ENCODE measurements at regions not wholly inside any gene's neighbourhood (a gene's known extent, or its start where the extent isn't known, plus 50 kb on each side); places are given as distances from the start of the nearest gene placed in this dataset.

GRCh38 chr14:58864751-58865513 lies 227.2 kb downstream of the DACT1 start:
- DNase-seq (ENCODE audit: insufficient read length, low spot score) (no peak), FAIRE-seq (no peak)
- no peak for TF ChIP-seq PAX5 (IDR thresholded peaks at IDR 0.05; ENCODE audit: insufficient read depth, low read length, severe bottlenecking)
- TF ChIP-seq POU2F2 (IDR thresholded peaks at IDR 0.05; ENCODE audit: low read depth, low read length) = no peak
- TF ChIP-seq SPI1 (IDR thresholded peaks at IDR 0.05; ENCODE audit: low read depth, low read length) = no peak
- TF ChIP-seq POLR2A (IDR thresholded peaks at IDR 0.05; ENCODE audit: low read depth, low read length) = no peak
- no peak for TF ChIP-seq TAF1 (IDR thresholded peaks at IDR 0.05; ENCODE audit: low read depth, low read length)
- TF ChIP-seq POLR2AphosphoS5 (IDR thresholded peaks at IDR 0.05; ENCODE audit: low read depth, low read length) = no peak

- DNase-seq (ENCODE audit: insufficient read length, low spot score) (no peak), FAIRE-seq (no peak)
- no peak for TF ChIP-seq PAX5 (IDR thresholded peaks at IDR 0.05; ENCODE audit: insufficient read depth, low read length, severe bottlenecking)
- no peak for TF ChIP-seq POLR2A (IDR thresholded peaks at IDR 0.05; ENCODE audit: low read depth, low read length)
- no peak for TF ChIP-seq POLR2AphosphoS5 (IDR thresholded peaks at IDR 0.05; ENCODE audit: low read depth, low read length)
- TF ChIP-seq POU2F2 (IDR thresholded peaks at IDR 0.05; ENCODE audit: low read depth, low read length) = no peak
- no peak for TF ChIP-seq TAF1 (IDR thresholded peaks at IDR 0.05; ENCODE audit: low read depth, low read length)
- no peak for TF ChIP-seq SPI1 (IDR thresholded peaks at IDR 0.05; ENCODE audit: low read depth, low read length)
These were observed 227.9 kb downstream of the DACT1 start for GRCh38 chr14:58865514-58866281.

GRCh38 chr14:58866391-58866790 lies 228.6 kb downstream of the DACT1 start:
- TF ChIP-seq POLR2AphosphoS5 (IDR thresholded peaks at IDR 0.05; ENCODE audit: low read depth, low read length) (no peak), PAX5 (IDR thresholded peaks at IDR 0.05; ENCODE audit: insufficient read depth, low read length, severe bottlenecking) (no peak), TAF1 (IDR thresholded peaks at IDR 0.05; ENCODE audit: low read depth, low read length) (no peak), POLR2A (IDR thresholded peaks at IDR 0.05; ENCODE audit: low read depth, low read length) (no peak), POU2F2 (IDR thresholded peaks at IDR 0.05; ENCODE audit: low read depth, low read length) (no peak), SPI1 (IDR thresholded peaks at IDR 0.05; ENCODE audit: low read depth, low read length) (no peak)
- no peak for DNase-seq (ENCODE audit: insufficient read length, low spot score)
- no peak for FAIRE-seq

- no peak for DNase-seq (ENCODE audit: insufficient read length, low spot score)
- TF ChIP-seq POU2F2 (IDR thresholded peaks at IDR 0.05; ENCODE audit: low read depth, low read length) (no peak), TAF1 (IDR thresholded peaks at IDR 0.05; ENCODE audit: low read depth, low read length) (no peak), PAX5 (IDR thresholded peaks at IDR 0.05; ENCODE audit: insufficient read depth, low read length, severe bottlenecking) (no peak), SPI1 (IDR thresholded peaks at IDR 0.05; ENCODE audit: low read depth, low read length) (no peak), POLR2AphosphoS5 (IDR thresholded peaks at IDR 0.05; ENCODE audit: low read depth, low read length) (no peak), POLR2A (IDR thresholded peaks at IDR 0.05; ENCODE audit: low read depth, low read length) (no peak)
- no peak for FAIRE-seq
These were observed 233.2 kb downstream of the DACT1 start for GRCh38 chr14:58870961-58871360.

- FAIRE-seq (no peak), DNase-seq (ENCODE audit: insufficient read length, low spot score) (no peak)
- TF ChIP-seq PAX5 (IDR thresholded peaks at IDR 0.05; ENCODE audit: insufficient read depth, low read length, severe bottlenecking) = no peak
- no peak for TF ChIP-seq TAF1 (IDR thresholded peaks at IDR 0.05; ENCODE audit: low read depth, low read length)
- TF ChIP-seq POU2F2 (IDR thresholded peaks at IDR 0.05; ENCODE audit: low read depth, low read length) = no peak
- TF ChIP-seq POLR2A (IDR thresholded peaks at IDR 0.05; ENCODE audit: low read depth, low read length) = no peak
- TF ChIP-seq SPI1 (IDR thresholded peaks at IDR 0.05; ENCODE audit: low read depth, low read length) = no peak
- no peak for TF ChIP-seq POLR2AphosphoS5 (IDR thresholded peaks at IDR 0.05; ENCODE audit: low read depth, low read length)
These were observed 233.8 kb downstream of the DACT1 start for GRCh38 chr14:58871573-58871972.

GRCh38 chr14:58872061-58872460 lies 234.3 kb downstream of the DACT1 start:
- no peak for TF ChIP-seq POU2F2 (IDR thresholded peaks at IDR 0.05; ENCODE audit: low read depth, low read length)
- DNase-seq (ENCODE audit: insufficient read length, low spot score) = no peak
- FAIRE-seq = no peak

GRCh38 chr14:58873228-58873953 lies 235.6 kb downstream of the DACT1 start:
- no peak for FAIRE-seq
- DNase-seq (ENCODE audit: insufficient read length, low spot score) = no peak
- TF ChIP-seq TAF1 (IDR thresholded peaks at IDR 0.05; ENCODE audit: low read depth, low read length) = no peak
- TF ChIP-seq POLR2AphosphoS5 (IDR thresholded peaks at IDR 0.05; ENCODE audit: low read depth, low read length) = no peak
- TF ChIP-seq POU2F2 (IDR thresholded peaks at IDR 0.05; ENCODE audit: low read depth, low read length) = no peak
- no peak for TF ChIP-seq POLR2A (IDR thresholded peaks at IDR 0.05; ENCODE audit: low read depth, low read length)
- TF ChIP-seq PAX5 (IDR thresholded peaks at IDR 0.05; ENCODE audit: insufficient read depth, low read length, severe bottlenecking) = no peak
- no peak for TF ChIP-seq SPI1 (IDR thresholded peaks at IDR 0.05; ENCODE audit: low read depth, low read length)

GRCh38 chr14:58875613-58876012 lies 237.9 kb downstream of the DACT1 start:
- no peak for TF ChIP-seq POLR2AphosphoS5 (IDR thresholded peaks at IDR 0.05; ENCODE audit: low read depth, low read length)
- TF ChIP-seq SPI1 (IDR thresholded peaks at IDR 0.05; ENCODE audit: low read depth, low read length) = no peak
- no peak for TF ChIP-seq TAF1 (IDR thresholded peaks at IDR 0.05; ENCODE audit: low read depth, low read length)
- TF ChIP-seq POU2F2 (IDR thresholded peaks at IDR 0.05; ENCODE audit: low read depth, low read length) = no peak
- TF ChIP-seq PAX5 (IDR thresholded peaks at IDR 0.05; ENCODE audit: insufficient read depth, low read length, severe bottlenecking) = no peak
- no peak for TF ChIP-seq POLR2A (IDR thresholded peaks at IDR 0.05; ENCODE audit: low read depth, low read length)
- DNase-seq (ENCODE audit: insufficient read length, low spot score) (no peak), FAIRE-seq (no peak)

- TF ChIP-seq SPI1 (IDR thresholded peaks at IDR 0.05; ENCODE audit: low read depth, low read length) (no peak), POLR2A (IDR thresholded peaks at IDR 0.05; ENCODE audit: low read depth, low read length) (no peak), POU2F2 (IDR thresholded peaks at IDR 0.05; ENCODE audit: low read depth, low read length) (no peak), TAF1 (IDR thresholded peaks at IDR 0.05; ENCODE audit: low read depth, low read length) (no peak), PAX5 (IDR thresholded peaks at IDR 0.05; ENCODE audit: insufficient read depth, low read length, severe bottlenecking) (no peak), POLR2AphosphoS5 (IDR thresholded peaks at IDR 0.05; ENCODE audit: low read depth, low read length) (no peak)
- DNase-seq (ENCODE audit: insufficient read length, low spot score) (no peak), FAIRE-seq (no peak)
These were observed 238.8 kb downstream of the DACT1 start for GRCh38 chr14:58876608-58877007.
